Parathyroid adenoma (tissue), 2 donors: ENCODE measurements at regions not wholly inside any gene's neighbourhood (a gene's known extent, or its start where the extent isn't known, plus 50 kb on each side); places are given as distances from the start of the nearest gene placed in this dataset.

Experiments used
- H2AFZ ChIP-seq: fragments of 300-600 bp; sonication (generic); one replicate; pipeline ENCODE4 v1.7.0; 2017; ENCODE audit warnings: antibody characterized with exemption, mild to moderate bottlenecking
- H3K27ac ChIP-seq: fragments of 300-600 bp; sonication (generic); one replicate; pipeline ENCODE4 v1.7.0; 2017
- H3K27me3 ChIP-seq: fragments of 300-600 bp; sonication (generic); one replicate; pipeline ENCODE4 v1.7.0; 2017; ENCODE audit warnings: low read length; ENCODE audit not compliant: control insufficient read depth, insufficient read depth
- H3K36me3 ChIP-seq: fragments of 300-600 bp; sonication (generic); one replicate; pipeline ENCODE4 v1.7.0; 2017; ENCODE audit warnings: low read length; ENCODE audit not compliant: control insufficient read depth, insufficient read depth
- H3K4me1 ChIP-seq: fragments of 300-600 bp; sonication (generic); one replicate; pipeline ENCODE4 v1.7.0; 2017; ENCODE audit warnings: control low read depth
- H3K4me2 ChIP-seq: fragments of 300-600 bp; sonication (generic); one replicate; pipeline ENCODE4 v1.7.0; 2017; ENCODE audit warnings: low read length
- H3K4me3 ChIP-seq: fragments of 300-600 bp; sonication (generic); one replicate; pipeline ENCODE4 v1.7.0; 2017; ENCODE audit warnings: low read depth, low read length
- H3K79me2 ChIP-seq: fragments of 300-600 bp; sonication (generic); one replicate; pipeline ENCODE4 v1.7.0; 2017; ENCODE audit warnings: control low read depth
- H3K9ac ChIP-seq: fragments of 300-600 bp; sonication (generic); one replicate; pipeline ENCODE4 v1.7.0; 2017; ENCODE audit warnings: mild to moderate bottlenecking
- H3K9me3 ChIP-seq: fragments of 300-600 bp; sonication (generic); one replicate; pipeline ENCODE4 v1.7.0; 2017; ENCODE audit warnings: low read length; ENCODE audit not compliant: control insufficient read depth
- TF ChIP-seq, protein P1 (sequence below): fragments of 300-600 bp; sonication (generic); IDR thresholded peaks from one replicate; pipeline ENCODE4 v1.7.0; 2017; ENCODE audit warnings: antibody characterized with exemption, mild to moderate bottlenecking
- donor health status: primary hyperparathyroidism.

DNA sequence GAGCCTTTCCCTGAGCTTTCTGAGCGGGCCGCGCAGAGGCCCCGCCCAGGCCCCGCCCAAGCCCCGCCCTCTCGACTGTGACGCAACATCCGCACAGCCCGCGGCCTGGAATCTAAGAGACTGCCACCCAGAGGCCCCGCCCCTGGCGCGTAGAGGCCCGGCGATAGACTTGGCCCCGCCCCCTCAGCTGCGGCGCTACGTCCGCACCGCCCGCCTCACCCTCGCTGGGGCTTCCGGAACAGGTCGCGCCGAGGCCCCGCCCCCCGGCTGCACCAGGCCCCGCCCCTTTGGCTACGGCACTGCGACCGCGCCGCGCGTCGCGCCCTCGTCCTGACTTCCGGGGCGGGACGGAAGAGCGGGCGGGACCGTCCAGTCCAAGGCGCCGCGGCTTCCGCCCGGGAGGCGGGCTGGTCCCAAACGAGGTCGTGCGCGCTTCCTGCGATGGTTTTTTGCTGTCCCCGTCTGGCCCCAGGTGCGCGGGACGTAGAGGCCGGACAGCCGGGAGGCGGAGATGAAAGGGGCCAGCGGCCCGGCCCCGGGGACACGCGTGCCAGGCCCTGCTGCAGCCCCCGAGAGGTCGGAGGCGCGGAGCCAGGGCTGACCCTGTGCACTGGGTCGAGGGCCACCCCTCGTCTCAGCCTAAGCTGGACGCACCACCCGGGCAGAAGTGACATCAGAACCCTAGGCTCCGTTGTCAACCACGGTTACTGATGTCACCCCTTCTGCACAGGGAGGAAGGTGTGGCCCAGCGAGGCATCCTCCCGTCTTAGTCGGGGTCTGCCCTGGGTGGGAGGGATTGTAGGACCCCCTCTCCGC is 59.0 kb upstream of the WNT7B start:
- Histone ChIP-seq H3K4me1 (no peaks in the 10 kb centered on the region), H3K27ac (peak overlapping the region; percentile 86), H2AFZ (peak overlapping the region; percentile 74), H3K79me2 (peaks cover 2% of the 10 kb centered on the region), H3K9ac (peak overlapping the region; percentile 61), H3K9me3 (no peaks in the 10 kb centered on the region), H3K27me3 (no peaks in the 10 kb centered on the region), H3K36me3 (no peaks in the 10 kb centered on the region), H3K4me3 (peak overlapping the region; percentile 83), H3K4me2 (peak overlapping the region; percentile 99)
- TF ChIP-seq, protein P1, sequence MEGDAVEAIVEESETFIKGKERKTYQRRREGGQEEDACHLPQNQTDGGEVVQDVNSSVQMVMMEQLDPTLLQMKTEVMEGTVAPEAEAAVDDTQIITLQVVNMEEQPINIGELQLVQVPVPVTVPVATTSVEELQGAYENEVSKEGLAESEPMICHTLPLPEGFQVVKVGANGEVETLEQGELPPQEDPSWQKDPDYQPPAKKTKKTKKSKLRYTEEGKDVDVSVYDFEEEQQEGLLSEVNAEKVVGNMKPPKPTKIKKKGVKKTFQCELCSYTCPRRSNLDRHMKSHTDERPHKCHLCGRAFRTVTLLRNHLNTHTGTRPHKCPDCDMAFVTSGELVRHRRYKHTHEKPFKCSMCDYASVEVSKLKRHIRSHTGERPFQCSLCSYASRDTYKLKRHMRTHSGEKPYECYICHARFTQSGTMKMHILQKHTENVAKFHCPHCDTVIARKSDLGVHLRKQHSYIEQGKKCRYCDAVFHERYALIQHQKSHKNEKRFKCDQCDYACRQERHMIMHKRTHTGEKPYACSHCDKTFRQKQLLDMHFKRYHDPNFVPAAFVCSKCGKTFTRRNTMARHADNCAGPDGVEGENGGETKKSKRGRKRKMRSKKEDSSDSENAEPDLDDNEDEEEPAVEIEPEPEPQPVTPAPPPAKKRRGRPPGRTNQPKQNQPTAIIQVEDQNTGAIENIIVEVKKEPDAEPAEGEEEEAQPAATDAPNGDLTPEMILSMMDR, result no peak

DNA sequence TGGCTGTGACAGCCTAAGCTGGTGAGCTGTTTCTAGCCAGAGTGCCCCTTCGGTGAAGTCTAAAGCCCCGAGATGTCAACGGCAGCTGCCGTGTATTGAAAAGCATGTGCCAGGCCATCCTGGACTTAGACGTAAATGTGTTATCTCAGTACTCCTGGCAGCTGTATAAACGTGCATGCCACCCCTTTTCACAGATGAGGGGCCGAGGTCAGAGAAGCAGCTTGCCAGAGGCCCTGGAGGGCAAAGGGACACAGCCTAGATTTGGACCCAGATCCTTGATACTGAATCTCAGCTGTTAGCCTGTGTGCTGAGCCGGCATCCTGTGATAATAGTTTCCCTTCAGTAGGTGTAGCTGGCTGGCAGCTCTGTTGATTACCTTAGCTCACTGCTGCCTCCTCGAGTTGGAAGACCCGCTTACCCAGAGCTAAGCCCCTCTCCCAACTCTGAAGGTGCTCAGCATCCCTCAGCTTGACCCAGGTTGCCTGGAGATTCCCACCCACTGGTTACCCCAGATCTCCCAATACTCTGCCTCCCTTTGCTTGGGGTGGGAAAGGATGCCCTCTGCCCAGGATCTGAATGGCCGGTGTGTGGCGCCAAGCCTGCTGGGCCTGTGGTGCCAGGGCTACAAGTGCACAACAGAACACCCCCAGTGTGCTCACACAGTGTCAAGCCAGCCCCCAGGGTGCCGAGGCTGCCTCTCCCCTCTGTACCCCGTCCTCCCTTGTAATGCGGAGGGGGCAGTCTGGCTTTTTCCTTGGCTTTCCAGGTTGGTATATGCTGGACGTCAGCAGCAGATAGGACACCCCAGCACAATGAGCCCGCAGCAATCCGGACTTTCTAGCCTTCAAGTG is 59.8 kb upstream of the WNT7B start:
- Histone ChIP-seq H3K36me3 (no peaks in the 10 kb centered on the region), H3K9ac (no peak overlapping the region), H3K4me3 (peak overlapping the region; percentile 83), H3K9me3 (no peaks in the 10 kb centered on the region), H3K4me2 (peak overlapping the region; percentile 99), H3K79me2 (peaks cover 5% of the 10 kb centered on the region), H3K4me1 (no peaks in the 10 kb centered on the region), H3K27ac (peak overlapping the region; percentile 86), H3K27me3 (no peaks in the 10 kb centered on the region), H2AFZ (peak overlapping the region; percentile 74)
- TF ChIP-seq, protein P1, result peak; percentile 5

DNA sequence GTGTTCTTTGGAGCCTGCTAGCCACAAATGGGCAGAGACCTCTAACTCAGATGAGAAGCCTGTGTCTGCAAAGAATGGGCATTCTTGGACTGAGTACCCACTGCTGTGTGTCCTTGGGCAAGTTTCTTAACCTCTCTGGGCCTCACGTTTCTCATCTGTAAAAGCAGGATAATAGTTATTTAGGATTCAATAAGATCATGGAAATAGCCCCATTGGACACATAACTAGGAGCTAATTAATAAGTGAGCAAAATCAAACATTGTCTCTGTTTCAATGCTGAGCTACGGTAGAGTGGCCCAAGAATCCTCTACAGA is 61.2 kb upstream of the WNT7B start:
- Histone ChIP-seq H3K36me3 (no peaks in the 10 kb centered on the region), H3K27ac (no peak overlapping the region), H3K9ac (no peak overlapping the region), H2AFZ (no peak overlapping the region), H3K79me2 (peaks cover 7% of the 10 kb centered on the region), H3K4me3 (no peak overlapping the region), H3K9me3 (no peaks in the 10 kb centered on the region), H3K4me1 (no peaks in the 10 kb centered on the region), H3K27me3 (no peaks in the 10 kb centered on the region), H3K4me2 (no peak overlapping the region)
- TF ChIP-seq, protein P1, result no peak

DNA sequence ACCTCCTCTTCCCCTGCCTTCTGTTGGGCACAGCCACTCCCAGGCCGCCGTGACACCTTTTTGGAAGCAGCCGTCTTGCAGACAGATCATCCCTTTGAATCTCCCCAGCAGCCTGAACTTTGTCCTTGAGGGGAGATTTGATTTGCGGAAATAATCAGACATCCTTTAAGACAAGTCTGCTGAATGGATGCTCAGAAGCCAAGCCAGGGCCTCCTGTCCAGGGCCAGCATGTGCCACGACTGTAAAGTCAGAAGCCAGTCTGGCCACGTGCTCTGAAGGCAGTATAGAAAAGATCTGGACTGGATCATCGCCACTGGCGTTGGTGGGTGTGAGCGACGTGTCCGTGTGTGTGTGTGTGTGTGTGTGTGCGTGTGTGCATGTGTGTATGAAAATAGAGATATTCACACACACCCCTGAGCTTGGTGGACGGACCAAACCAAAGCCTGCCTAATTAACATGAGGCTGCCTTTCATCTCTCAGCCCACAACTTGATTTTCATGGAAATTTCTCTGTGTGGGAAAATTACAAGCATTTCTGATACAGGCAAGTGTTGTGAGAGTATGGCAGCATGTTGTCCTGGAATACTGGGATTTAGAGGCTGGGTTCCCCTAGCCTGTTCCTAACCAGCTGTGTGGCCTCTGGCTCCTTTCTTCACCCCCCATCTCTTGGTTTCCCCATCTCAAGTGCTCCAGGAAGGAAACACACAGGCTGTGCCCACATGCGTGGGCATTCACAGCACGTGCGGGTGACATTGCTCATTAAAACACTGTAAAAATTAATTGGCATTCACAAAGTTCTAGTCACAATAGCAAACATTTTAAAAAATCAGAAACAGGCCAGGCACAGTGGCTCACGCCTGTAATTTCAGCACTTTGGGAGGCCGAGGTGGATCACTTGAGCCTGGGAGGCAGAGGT is 61.8 kb upstream of the WNT7B start:
- H3K27ac ChIP-seq, result no peak overlapping the region
- TF ChIP-seq, protein P1, result no peak
- no peaks in the 10 kb centered on the region for H3K4me1 ChIP-seq
- H3K9ac ChIP-seq, result no peak overlapping the region
- H3K4me3 ChIP-seq, result no peak overlapping the region
- H3K36me3 ChIP-seq, result no peaks in the 10 kb centered on the region
- no peak overlapping the region for H2AFZ ChIP-seq
- H3K27me3 ChIP-seq, result no peaks in the 10 kb centered on the region
- H3K9me3 ChIP-seq, result no peaks in the 10 kb centered on the region
- peaks cover 7% of the 10 kb centered on the region for H3K79me2 ChIP-seq
- H3K4me2 ChIP-seq, result no peak overlapping the region
